ENCODE measurements at regions not wholly inside any gene's neighbourhood (a gene's known extent, or its start where the extent isn't known, plus 50 kb on each side); places are given as distances from the start of the nearest gene placed in this dataset.
"Not testable (repeated sequence)": the region's sequence is repeated elsewhere in the genome, so short reads cannot be mapped to it uniquely, and the experiment has no call there.

DNA sequence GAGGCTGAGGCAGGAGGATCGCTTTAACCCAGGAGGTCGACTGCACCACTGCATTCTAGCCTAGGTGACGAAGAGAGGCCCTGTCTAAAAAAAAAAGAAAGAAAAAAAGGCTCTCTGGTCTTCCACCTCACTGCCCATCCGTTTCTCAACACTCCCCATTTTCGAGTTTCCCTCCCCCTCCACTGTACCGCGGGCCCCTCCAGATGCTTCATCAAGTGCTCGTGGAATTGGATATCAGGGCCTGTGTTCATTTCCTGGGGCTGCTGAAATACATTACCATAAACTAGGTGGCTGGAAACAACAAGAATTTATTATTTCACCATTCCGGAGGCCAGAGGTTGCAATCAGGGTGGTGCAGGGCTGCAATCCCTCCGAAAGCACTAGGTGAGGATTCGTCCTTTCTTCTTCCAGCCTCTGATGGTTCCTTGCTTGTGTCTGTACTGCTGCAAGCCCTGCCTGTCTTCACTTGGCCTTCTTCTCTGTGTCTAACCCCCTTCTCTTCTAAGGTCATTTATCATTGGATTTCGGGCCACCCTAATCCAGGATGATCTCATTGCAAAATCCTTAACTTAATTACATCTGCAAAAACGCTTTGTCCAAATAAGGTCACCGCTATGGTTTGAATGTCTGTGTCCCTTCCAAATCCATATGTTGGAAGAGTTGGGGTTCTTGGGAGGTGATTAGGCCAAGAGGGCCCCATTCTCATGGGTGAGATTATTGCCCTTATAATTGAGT is 135.1 kb downstream of the CRLF3 start:
- not testable (repeated sequence) for DNase-seq (ENCODE audit: low read depth in 3 of 3, low spot score in 2 of 3)

DNA sequence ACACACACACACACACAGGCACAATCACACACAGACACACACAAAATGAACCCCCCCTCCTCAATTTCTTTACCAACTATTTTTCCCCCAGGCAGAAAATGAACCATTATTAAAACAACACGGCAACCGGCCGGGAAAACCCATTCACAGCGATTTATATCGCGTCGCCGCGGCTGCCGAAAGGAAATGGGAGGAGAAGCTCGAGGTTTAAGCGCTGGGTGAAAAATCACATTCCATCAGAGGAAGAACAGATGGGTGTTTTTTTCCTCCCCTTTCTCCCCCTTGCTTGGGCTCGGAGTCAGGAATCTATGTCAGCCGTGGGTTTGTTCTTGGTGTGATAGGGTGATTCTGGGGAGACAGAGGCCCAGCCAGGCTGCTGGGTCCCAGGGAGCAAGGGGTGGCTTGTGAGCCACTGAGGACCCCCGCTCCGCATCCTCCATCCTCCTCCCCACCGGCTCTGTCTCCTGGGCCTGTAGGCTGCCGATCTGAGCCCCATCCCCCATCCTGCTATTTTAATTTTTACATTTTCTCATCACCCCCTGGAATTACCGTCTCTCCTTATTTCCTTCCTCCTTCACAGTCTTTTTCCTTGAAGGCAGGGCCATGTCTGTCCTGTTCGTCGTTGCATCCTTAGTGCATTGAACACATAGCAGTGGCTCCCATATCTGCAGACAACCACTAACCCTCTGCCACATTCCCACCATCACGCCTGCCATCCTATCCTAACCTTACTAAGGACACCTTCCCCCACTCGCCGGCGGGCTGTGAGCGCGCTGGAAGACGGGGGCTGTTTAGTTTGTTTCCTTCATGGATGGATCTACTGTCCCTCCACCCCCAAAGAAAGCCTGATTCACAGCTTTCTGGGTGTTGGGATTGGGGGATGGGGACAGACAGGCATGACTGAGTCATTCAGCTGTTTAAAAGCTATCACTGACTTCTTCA is 137.7 kb downstream of the CRLF3 start:
- DNase-seq (ENCODE audit: low read depth in 3 of 3, low spot score in 2 of 3), result not testable (repeated sequence)

DNA sequence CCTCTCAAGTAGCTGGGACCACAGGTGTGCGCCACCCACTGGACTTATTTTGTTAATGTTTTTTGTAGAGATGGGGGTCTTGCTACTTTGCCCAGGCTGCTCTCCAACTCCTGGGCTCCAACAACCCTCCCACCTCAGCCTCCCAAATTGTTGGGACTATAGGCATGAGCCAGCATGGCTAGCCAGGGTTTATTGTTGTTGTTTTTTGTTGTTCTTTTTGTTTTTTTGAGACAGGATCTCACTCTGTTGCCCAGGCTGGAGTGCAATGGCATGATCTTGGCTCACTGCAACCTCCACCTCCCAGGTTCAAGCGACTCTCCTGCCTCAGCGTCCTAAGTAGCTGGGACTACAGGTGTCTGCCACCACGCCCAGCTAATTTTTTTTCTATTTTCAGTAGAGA is 142.2 kb downstream of the CRLF3 start:
- DNase-seq (ENCODE audit: low read depth in 3 of 3, low spot score in 2 of 3), result not testable (repeated sequence)

DNA sequence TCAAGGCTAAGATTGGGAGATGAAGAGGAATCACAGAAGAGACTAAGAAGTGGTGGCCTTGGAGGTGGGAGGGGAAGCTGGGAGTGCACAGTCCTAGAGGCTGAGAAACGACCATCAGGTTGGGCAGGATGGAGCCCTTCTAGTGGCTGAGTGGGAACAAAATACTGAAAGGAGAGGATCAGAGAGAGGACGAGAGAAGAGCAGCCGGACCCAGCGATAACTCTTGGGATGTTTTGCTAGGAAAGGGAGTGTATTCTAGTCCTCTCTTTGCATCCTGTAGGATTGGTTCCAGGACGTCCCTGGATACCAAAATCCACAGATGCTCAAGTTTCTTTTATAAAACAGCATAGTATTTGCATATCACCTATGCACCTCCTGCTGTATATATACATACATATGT is 143.8 kb downstream of the CRLF3 start:
- not testable (repeated sequence) for DNase-seq (ENCODE audit: low read depth in 3 of 3, low spot score in 2 of 3)

DNA sequence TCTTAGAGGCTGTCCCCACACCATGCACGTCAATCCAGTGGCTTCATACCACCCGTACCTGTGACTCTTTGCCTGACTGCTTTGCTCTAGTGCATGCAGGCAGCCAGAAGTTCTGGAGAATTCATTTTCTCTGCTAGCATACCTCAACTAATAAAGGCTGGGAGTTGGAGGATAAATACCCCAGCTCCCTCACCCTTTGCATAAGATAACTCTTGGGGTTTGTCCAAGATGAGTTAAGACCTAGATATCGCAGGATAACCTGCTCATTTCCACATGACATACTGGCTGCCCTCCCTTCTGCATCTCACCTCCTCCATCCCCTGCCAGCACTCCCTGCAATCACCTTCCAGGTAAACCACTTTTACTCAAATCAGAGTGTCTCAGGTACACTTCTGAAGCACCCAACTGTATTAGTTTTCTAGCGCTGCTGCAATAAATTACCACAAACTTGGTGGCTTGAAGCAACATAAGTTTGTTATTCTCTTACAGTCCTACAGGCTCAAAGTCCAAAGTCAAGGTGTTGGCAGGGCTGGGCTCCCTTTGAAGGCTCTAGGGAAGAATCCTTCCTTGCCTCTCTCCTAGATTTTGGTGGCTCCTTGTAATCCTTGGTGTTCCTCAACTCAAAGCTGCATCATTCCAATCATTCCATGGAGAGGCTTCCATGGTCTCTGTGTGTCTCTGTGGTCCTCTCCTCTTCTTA is 146.8 kb downstream of the CRLF3 start:
- no peak for DNase-seq (ENCODE audit: low read depth in 3 of 3, low spot score in 2 of 3)

DNA sequence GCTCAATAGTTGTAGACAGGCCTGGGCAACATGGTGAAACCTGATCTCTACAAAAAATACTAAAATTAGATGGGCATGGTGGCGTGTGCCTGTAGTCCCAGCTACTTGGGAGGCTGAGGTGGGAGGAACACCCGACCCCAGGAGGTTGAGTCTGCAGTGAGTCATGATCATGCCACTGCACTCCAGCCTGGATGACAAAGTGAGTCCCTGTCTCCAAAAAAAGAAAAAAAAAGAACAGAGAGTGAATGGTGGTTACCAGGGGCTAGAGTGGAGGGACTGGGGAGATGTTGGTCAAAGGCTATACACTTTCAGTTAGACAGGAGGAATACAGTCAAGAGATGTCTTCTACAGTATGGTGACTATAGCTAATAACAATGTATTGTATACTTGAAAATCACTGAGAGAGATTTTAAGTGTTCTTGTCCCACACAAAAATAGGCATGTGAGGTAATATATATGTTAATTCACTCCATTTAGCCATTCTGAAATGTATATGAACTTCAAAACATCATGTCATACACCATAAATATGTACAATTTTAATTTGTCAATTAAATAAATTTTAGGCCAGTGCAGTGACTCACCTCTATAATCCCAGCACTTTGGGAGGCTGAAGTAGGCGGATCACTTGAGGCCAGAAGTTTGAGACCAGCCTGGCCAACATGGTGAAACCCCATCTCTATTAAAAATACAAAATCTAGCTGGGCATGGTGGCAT is 148.6 kb downstream of the CRLF3 start:
- DNase-seq (ENCODE audit: low read depth in 3 of 3, low spot score in 2 of 3), result not testable (repeated sequence)

DNA sequence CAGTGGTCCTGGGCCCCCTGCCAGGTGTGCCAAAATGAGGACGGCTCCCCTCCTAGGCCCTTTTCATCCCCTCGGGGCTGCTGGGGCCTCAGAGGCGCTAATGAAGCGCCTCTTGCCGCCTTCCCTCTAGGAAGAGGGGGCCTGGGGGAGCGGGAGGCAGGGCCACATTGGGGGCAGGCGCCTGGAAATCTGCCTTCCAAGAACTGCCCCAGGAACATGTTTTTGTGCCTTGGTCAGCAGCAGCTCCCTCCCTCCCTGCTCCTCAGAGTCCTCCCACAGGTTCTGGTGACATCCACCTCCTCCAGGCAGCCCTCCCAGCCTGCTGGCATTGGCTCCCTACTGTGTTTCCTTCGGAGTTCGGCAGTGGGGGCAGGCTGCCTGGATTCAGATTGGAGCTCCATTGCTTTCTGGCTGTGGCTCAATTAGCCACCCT is 155.3 kb downstream of the CRLF3 start:
- not testable (repeated sequence) for DNase-seq (ENCODE audit: low read depth in 3 of 3, low spot score in 2 of 3)

DNA sequence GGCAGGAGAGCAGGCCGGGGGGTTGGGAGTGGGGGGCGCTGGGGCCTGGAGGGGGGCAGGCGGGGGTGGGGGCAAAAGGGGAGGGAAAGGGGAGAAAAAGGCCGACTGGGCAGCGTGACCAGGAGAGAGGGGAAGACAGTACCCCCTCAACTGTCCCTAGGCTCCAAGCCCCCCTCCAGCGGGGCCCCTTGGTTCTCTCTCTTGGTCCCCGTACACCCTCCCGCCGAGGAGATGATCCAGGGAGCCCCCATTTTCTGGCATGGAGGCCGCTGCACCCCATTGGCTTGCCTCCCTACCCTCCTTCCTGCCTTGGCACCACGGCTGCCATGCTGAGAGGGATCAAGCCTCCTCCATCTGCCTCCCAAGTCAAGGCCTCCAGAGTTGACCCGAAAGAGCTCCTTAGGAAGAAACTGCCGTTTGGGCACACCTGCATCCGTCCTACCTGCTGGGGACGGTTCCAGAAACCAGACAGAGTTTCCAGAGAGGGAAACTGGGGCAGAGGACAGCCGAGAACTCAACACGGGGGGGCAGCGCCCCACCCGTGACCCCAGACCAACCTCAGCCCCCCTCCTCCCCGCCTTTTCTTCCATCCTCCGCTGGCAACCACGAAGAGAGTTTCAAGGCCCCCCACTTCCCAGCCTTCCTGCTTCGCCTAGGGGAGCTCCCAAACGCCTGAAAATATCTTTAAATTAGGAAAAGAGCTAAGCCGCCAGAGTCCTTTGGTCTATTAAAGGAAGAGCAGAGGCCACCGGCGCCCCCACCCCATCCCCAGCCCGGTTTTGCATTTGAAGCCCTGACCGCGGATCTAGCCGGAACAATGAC is 155.9 kb downstream of the CRLF3 start:
- not testable (repeated sequence) for DNase-seq (ENCODE audit: low read depth in 3 of 3, low spot score in 2 of 3)

DNA sequence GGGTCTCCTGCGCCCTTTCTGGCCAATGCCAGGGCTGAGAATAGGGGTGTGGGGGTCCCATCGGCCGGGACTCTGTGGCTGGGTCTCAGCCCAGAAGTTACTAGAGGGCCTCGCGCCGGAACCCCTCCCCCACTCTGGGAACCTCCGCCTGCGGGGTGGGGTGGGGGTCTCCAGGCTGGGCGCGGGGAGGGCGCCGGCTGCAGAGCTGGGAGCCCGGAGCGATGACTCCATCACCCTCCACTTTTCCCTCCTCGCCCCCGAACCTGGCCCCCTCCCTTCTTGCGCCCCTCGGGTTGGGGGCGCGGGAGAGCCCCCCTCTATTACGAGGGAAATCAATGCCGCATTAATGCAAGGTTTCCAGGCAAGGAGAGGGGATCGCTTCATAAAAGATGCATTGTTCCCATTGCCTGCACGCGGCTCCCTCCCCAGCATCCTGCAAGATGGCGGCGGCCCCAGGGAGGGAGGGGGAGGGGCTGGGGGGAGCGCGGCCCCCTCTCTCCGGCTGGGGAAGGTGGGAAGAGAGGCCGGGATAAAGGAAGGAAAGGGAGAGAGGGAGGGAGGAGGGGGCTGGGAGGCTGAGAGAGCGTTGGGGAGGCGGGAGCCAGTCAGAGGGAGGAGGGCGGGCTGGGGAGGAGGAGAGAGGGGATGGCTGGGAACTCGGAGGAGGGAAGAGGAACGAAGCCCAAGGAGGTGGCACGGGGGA is 156.7 kb downstream of the CRLF3 start:
- DNase-seq (ENCODE audit: low read depth in 3 of 3, low spot score in 2 of 3), result peak in 2 of 3 donors; percentile 68 to 70

DNA sequence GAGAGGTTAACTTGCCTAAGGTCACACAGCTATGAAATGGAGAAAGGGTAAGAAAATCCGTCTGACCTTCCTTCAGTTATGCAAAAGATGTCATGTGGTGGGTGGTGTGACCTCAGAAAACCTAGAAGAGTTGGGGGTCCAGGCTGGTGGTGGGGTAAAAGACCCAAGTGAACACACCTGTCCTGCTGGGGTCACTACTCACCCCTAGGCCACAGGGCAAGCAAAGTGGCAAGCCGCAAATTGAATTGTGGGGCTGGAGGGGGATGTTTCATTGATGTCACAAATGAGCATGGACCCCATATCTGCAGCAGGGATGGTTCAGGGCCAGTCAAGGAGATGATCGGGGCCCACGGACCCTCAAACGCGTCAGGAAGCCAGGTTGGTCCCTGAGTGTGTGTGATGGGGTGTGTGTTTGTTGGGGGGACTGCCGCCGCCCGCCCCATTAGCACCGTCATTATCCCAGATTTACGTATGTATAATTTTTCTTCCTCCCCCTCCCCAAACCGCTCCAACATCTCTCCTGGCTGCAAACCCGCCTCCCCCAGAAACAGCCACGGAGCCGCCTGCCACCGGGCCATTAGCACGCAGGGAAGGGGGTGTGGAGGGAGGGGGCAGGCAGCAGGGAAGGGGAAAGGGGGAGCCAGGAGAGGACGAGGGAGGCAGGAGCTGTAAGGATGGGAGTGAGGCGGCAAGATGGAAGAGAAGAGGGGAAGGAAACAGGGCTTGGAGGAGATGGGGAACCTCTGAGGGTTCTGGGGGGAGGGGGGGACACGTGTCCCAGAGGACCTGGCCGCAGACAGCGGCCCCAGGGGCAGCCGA is 157.4 kb downstream of the CRLF3 start:
- DNase-seq (ENCODE audit: low read depth in 3 of 3, low spot score in 2 of 3), result not testable (repeated sequence)

DNA sequence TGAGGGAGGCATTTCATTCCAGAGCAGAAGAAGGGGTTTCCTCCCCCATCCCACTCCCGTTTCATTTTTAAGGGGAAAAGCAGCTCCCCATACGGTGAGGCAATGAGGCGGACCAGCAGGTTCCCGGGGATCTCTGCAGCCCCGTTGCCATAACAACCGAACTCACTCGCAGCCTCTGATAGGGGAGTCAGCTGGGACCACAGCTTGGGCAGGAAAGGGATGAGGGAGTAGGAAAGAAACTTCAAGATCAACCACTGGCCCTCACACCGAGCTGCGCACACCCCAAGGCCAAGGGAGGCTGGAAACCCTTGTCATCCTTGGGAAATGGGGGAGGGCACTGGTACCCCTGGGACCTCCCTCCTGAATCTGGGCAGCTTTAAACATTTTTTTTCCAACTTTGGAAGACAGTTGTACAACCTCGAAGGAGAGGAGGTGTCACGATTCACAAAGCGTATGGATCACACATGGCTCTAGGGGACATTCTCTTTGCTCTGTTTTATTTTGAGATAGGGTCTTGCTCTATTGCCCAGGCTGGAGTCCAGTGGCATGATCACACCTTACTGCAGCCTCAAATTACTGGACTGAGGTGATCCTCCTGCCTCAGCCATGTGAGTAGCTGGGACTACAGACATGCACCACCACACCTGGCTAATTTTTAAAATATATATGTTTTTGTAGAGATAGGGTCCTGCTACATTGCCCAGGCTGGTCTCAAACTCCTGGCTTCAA is 160.6 kb downstream of the CRLF3 start:
- not testable (repeated sequence) for DNase-seq (ENCODE audit: low read depth in 3 of 3, low spot score in 2 of 3)

DNA sequence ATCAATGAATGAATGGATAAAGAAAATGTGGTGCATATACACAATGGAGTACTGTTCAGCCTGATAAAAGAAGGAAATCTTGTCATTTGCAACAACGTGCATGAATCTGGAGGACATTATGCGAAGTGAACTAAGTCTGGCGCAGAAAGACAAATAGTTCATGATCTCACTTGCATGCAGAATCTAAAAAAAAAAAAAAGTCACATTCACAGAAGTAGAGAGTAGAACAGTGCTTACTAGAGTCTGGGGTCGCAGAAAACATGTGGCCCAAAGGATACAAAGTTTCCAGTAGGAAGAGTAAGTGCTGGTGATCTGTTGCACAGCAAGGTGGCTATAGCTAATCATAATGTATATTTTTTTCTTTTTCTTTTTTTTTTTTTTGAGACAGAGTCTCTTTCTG is 167.3 kb downstream of the CRLF3 start:
- DNase-seq (ENCODE audit: low read depth in 3 of 3, low spot score in 2 of 3), result not testable (repeated sequence)

DNA sequence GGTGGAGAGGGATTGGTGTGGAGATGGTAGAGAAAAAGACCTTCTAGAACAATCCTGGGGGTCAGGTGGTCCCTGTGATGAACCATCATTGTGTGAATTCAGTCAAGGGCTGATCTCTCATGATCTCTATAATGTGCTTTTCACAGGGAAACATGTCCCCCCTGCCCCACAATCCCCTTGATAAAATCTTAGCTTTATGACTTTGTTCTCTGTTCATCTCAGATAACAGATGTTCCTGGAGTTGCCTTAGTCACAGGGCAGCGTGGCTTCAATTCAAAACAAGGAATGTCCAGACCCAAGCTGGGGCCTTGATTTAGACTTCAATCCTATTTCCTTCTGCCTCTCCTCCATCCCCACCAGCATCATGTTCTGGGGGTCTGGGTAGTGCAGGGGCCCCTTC is 171.5 kb downstream of the CRLF3 start:
- DNase-seq (ENCODE audit: low read depth in 3 of 3, low spot score in 2 of 3), result not testable (repeated sequence)

DNA sequence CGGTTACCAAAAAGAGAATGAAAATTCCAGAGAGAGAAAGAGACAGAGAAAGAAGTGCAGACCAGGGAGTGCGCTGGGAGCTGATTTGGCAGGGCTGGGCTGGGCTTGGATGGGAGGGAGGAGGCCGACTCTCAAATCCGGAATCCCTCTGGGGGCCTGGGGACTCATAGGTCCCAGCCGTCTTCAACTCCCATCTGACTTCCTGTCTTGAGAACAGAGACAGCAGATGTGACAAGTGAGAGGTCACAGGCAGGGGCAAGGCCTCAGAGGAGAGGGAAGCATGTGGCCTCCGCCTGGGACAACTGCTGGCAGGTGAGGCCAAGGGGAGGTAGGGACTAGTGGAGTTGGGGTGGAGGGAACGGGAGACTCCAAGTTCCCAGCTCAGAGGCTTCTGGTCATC is 172.9 kb downstream of the GOSR1 start:
- not testable (repeated sequence) for DNase-seq (ENCODE audit: low read depth in 3 of 3, low spot score in 2 of 3)

DNA sequence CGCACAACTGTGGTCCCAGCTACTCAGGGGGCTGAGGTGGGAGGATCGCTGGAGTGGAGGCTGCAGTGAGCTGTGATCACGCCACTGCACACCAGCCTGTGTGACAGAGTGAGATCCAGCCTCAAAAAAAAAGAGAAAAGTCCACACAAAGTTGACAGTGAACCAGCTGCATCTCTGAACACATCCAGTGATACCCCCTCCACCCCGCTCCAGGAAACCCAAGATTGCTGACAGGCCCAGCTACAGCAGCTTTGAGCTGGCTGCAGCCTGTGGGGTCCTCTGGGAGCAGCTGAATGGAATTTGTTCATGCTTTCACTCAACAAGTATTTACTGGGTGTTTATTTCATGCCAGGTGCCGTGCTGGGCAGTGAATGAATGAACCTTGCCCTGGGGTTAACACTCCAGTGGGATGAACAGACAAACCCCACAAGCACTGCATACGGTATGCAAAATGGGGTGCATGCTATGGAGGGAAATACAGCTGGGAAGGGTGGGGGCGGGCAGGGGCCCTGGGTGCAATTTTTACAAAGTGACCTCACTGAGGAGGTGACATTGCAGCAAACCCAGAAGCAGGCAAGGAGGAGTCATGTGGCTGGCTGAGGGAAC is 170.9 kb downstream of the GOSR1 start:
- DNase-seq (ENCODE audit: low read depth in 3 of 3, low spot score in 2 of 3), result not testable (repeated sequence)

DNA sequence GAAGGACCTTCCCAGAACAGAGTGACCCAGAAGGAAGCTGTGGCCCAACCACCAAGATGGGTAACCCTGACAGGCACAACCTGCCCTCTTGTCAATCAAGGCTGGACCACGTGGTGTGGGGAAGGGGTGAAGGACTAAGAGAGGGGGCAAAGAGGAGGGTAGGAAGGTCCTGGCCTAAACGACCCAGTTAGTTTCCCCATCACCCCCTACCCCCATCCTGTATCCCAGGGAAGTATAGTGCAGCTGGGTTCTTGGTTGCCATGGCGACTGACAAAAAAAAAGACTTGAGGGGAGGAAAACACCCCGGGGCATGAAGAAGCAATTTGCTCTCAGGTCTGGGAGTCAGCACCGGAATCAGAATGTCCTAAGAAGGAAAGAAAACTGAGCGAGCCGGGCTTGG is 168.7 kb downstream of the GOSR1 start:
- DNase-seq (ENCODE audit: low read depth in 3 of 3, low spot score in 2 of 3), result not testable (repeated sequence)

DNA sequence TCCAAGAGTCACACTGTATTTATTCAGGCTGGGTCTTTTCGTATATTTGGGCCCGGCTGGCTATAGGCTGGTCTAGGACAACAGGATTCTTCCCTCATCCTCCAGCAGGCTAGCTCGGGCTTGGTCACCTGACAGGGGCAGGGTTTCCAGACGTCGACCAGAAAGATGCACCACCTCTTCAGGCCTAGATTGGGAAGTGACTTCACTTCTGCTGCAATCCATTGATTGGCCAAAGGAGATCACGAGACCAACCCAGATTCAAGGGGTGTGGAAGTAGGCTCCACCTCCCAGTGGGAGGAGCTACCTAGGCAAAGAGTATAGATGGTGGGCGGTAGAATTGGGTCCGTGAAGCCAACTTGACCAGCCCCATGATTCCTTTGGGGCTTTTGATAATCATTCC is 167.5 kb downstream of the GOSR1 start:
- not testable (repeated sequence) for DNase-seq (ENCODE audit: low read depth in 3 of 3, low spot score in 2 of 3)

Data from right renal cortex interstitium (tissue), 3 donors.